HG02884 (cell line): ENCODE measurements at regions not wholly inside any gene's neighbourhood (a gene's known extent, or its start where the extent isn't known, plus 50 kb on each side); places are given as distances from the start of the nearest gene placed in this dataset.

Experiments used
- ATAC-seq: cut with Tn5 transposase; IDR thresholded peaks from one replicate; pipeline ENCODE4 v1.9.1; 2021; ENCODE audit warnings: mild to moderate bottlenecking, moderate library complexity; ENCODE audit not compliant: unreplicated experiment

- ATAC-seq: no peak
Measured at GRCh38 chr11:109735128-109735527, 313.1 kb downstream of the C11orf87 start.

GRCh38 chr11:109739379-109739778 is 317.4 kb downstream of the C11orf87 start:
- no peak for ATAC-seq

GRCh38 chr11:109745996-109746625 is 324.1 kb downstream of the C11orf87 start:
- no peak for ATAC-seq

GRCh38 chr11:109747839-109748238 is 325.8 kb downstream of the C11orf87 start:
- ATAC-seq: peak; percentile 85

GRCh38 chr11:109749476-109749875 is 327.5 kb downstream of the C11orf87 start:
- ATAC-seq: no peak

- ATAC-seq: no peak
Measured at GRCh38 chr11:109750964-109751363, 329.0 kb downstream of the C11orf87 start.

GRCh38 chr11:109752212-109752825 is 330.3 kb downstream of the C11orf87 start:
- no peak for ATAC-seq

- no peak for ATAC-seq
Measured at GRCh38 chr11:109756521-109756920, 334.5 kb downstream of the C11orf87 start.

- ATAC-seq: no peak
Measured at GRCh38 chr11:109756951-109757350, 335.0 kb downstream of the C11orf87 start.

GRCh38 chr11:109762546-109762945 is 330.6 kb upstream of the ZC3H12C start:
- no peak for ATAC-seq

GRCh38 chr11:109765709-109766311 is 327.4 kb upstream of the ZC3H12C start:
- no peak for ATAC-seq

GRCh38 chr11:109769858-109770257 is 323.3 kb upstream of the ZC3H12C start:
- no peak for ATAC-seq

- no peak for ATAC-seq
Measured at GRCh38 chr11:109770323-109770722, 322.9 kb upstream of the ZC3H12C start.

GRCh38 chr11:109772892-109773291 is 320.3 kb upstream of the ZC3H12C start:
- no peak for ATAC-seq

GRCh38 chr11:109775686-109776085 is 317.5 kb upstream of the ZC3H12C start:
- ATAC-seq: no peak

- no peak for ATAC-seq
Measured at GRCh38 chr11:109783014-109783413, 310.2 kb upstream of the ZC3H12C start.

- peak; percentile 95 for ATAC-seq
Measured at GRCh38 chr11:109783840-109784239, 309.4 kb upstream of the ZC3H12C start.

GRCh38 chr11:109784536-109784935 is 308.7 kb upstream of the ZC3H12C start:
- ATAC-seq: no peak

- ATAC-seq: no peak
Measured at GRCh38 chr11:109785198-109785597, 308.0 kb upstream of the ZC3H12C start.

GRCh38 chr11:109785714-109786113 is 307.5 kb upstream of the ZC3H12C start:
- no peak for ATAC-seq

GRCh38 chr11:109788948-109789490 is 304.2 kb upstream of the ZC3H12C start:
- no peak for ATAC-seq

- ATAC-seq: no peak
Measured at GRCh38 chr11:109789901-109790300, 303.3 kb upstream of the ZC3H12C start.
